Skeletal muscle satellite cell (primary cell): ENCODE measurements at regions not wholly inside any gene's neighbourhood (a gene's known extent, or its start where the extent isn't known, plus 50 kb on each side); places are given as distances from the start of the nearest gene placed in this dataset.
"Not testable (repeated sequence)": the region's sequence is repeated elsewhere in the genome, so short reads cannot be mapped to it uniquely, and the experiment has no call there.

Experiments used
- H3K27me3 ChIP-seq: 2 replicates; pipeline ENCODE4 v1.7.0; 2013; ENCODE audit warnings: low read length; ENCODE audit not compliant: control insufficient read depth, insufficient read depth
- H3K36me3 ChIP-seq: 2 replicates; pipeline ENCODE4 v1.7.0; 2013; ENCODE audit warnings: mild to moderate bottlenecking, control low read depth, low read length; ENCODE audit not compliant: insufficient read depth
- H3K4me1 ChIP-seq: 2 replicates; pipeline ENCODE4 v1.7.0; 2013; ENCODE audit warnings: low read length; ENCODE audit not compliant: control insufficient read depth, insufficient read depth
- H3K4me2 ChIP-seq: 2 replicates; pipeline ENCODE4 v1.7.0; 2013; ENCODE audit warnings: mild to moderate bottlenecking, low read length
- H3K4me3 ChIP-seq: 2 replicates; pipeline ENCODE4 v1.7.0; 2013; ENCODE audit warnings: low read length
- H3K9ac ChIP-seq: 2 replicates; pipeline ENCODE4 v1.7.0; 2013; ENCODE audit warnings: mild to moderate bottlenecking, low read depth, low read length, moderate library complexity
- H3K9me3 ChIP-seq: replicated peaks from 2 replicates; pipeline ENCODE4 v1.7.0; 2013; ENCODE audit warnings: mild to moderate bottlenecking, control low read depth, low read length

GRCh38 chr18:56289381-56289780 lies 349.0 kb downstream of the TXNL1 start:
- H3K9me3 ChIP-seq: no peaks in the 10 kb centered on the region
- no peak overlapping the region for H3K4me3 ChIP-seq
- H3K27me3 ChIP-seq: no peaks in the 10 kb centered on the region
- H3K9ac ChIP-seq: no peak overlapping the region
- peaks cover 14% of the 10 kb centered on the region for H3K4me1 ChIP-seq
- H3K4me2 ChIP-seq: no peak overlapping the region
- H3K36me3 ChIP-seq: no peaks in the 10 kb centered on the region

- no peak overlapping the region for H3K4me2 ChIP-seq
- H3K36me3 ChIP-seq: no peaks in the 10 kb centered on the region
- no peak overlapping the region for H3K9ac ChIP-seq
- H3K4me3 ChIP-seq: no peak overlapping the region
- peaks cover 19% of the 10 kb centered on the region for H3K4me1 ChIP-seq
- H3K9me3 ChIP-seq: no peaks in the 10 kb centered on the region
- no peaks in the 10 kb centered on the region for H3K27me3 ChIP-seq
Observed at GRCh38 chr18:56286775-56287325, 351.5 kb downstream of the TXNL1 start.

- no peaks in the 10 kb centered on the region for H3K9me3 ChIP-seq
- peaks cover 19% of the 10 kb centered on the region for H3K4me1 ChIP-seq
- no peaks in the 10 kb centered on the region for H3K36me3 ChIP-seq
- H3K4me2 ChIP-seq: no peak overlapping the region
- H3K27me3 ChIP-seq: no peaks in the 10 kb centered on the region
- no peak overlapping the region for H3K4me3 ChIP-seq
- no peak overlapping the region for H3K9ac ChIP-seq
Observed at GRCh38 chr18:56285387-56286065, 352.9 kb downstream of the TXNL1 start.

- no peak overlapping the region for H3K4me2 ChIP-seq
- H3K4me3 ChIP-seq: no peak overlapping the region
- H3K27me3 ChIP-seq: no peaks in the 10 kb centered on the region
- H3K9me3 ChIP-seq: no peaks in the 10 kb centered on the region
- peaks cover 19% of the 10 kb centered on the region for H3K4me1 ChIP-seq
- H3K9ac ChIP-seq: no peak overlapping the region
- H3K36me3 ChIP-seq: no peaks in the 10 kb centered on the region
Observed at GRCh38 chr18:56284319-56284718, 354.1 kb downstream of the TXNL1 start.

- no peak overlapping the region for H3K9ac ChIP-seq
- H3K4me3 ChIP-seq: no peak overlapping the region
- H3K4me2 ChIP-seq: no peak overlapping the region
- H3K27me3 ChIP-seq: no peaks in the 10 kb centered on the region
- no peaks in the 10 kb centered on the region for H3K36me3 ChIP-seq
- no peaks in the 10 kb centered on the region for H3K9me3 ChIP-seq
- H3K4me1 ChIP-seq: peaks cover 19% of the 10 kb centered on the region
Observed at GRCh38 chr18:56283316-56283715, 355.1 kb downstream of the TXNL1 start.

GRCh38 chr18:56282234-56283104 lies 355.9 kb downstream of the TXNL1 start:
- no peaks in the 10 kb centered on the region for H3K9me3 ChIP-seq
- no peak overlapping the region for H3K9ac ChIP-seq
- H3K4me2 ChIP-seq: no peak overlapping the region
- H3K36me3 ChIP-seq: no peaks in the 10 kb centered on the region
- H3K27me3 ChIP-seq: peaks cover 2% of the 10 kb centered on the region
- peaks cover 19% of the 10 kb centered on the region for H3K4me1 ChIP-seq
- no peak overlapping the region for H3K4me3 ChIP-seq

GRCh38 chr18:56279816-56280215 lies 358.6 kb downstream of the TXNL1 start:
- not testable (repeated sequence) for H3K27me3 ChIP-seq, H3K4me1 ChIP-seq, H3K4me3 ChIP-seq, H3K4me2 ChIP-seq, H3K9me3 ChIP-seq, H3K9ac ChIP-seq, H3K36me3 ChIP-seq

GRCh38 chr18:56278421-56279003 lies 359.9 kb downstream of the TXNL1 start:
- H3K9ac ChIP-seq: no peak overlapping the region
- H3K4me1 ChIP-seq: no peaks in the 10 kb centered on the region
- no peak overlapping the region for H3K4me2 ChIP-seq
- no peaks in the 10 kb centered on the region for H3K9me3 ChIP-seq
- no peak overlapping the region for H3K4me3 ChIP-seq
- H3K27me3 ChIP-seq: peaks cover 3% of the 10 kb centered on the region
- no peaks in the 10 kb centered on the region for H3K36me3 ChIP-seq

GRCh38 chr18:56276466-56276865 lies 361.9 kb downstream of the TXNL1 start:
- Histone ChIP-seq H3K27me3 (peaks cover 3% of the 10 kb centered on the region), H3K4me3 (no peak overlapping the region), H3K9ac (no peak overlapping the region), H3K4me2 (no peak overlapping the region), H3K4me1 (no peaks in the 10 kb centered on the region), H3K36me3 (no peaks in the 10 kb centered on the region), H3K9me3 (no peaks in the 10 kb centered on the region)

GRCh38 chr18:56273541-56274219 lies 364.7 kb downstream of the TXNL1 start:
- Histone ChIP-seq H3K4me3 (no peak overlapping the region), H3K9ac (no peak overlapping the region), H3K9me3 (no peaks in the 10 kb centered on the region), H3K27me3 (peaks cover 7% of the 10 kb centered on the region), H3K4me2 (no peak overlapping the region), H3K4me1 (no peaks in the 10 kb centered on the region), H3K36me3 (no peaks in the 10 kb centered on the region)

GRCh38 chr18:56270671-56271250 lies 367.6 kb downstream of the TXNL1 start:
- no peaks in the 10 kb centered on the region for H3K9me3 ChIP-seq
- H3K4me1 ChIP-seq: no peaks in the 10 kb centered on the region
- H3K36me3 ChIP-seq: no peaks in the 10 kb centered on the region
- H3K4me2 ChIP-seq: no peak overlapping the region
- H3K27me3 ChIP-seq: peaks cover 9% of the 10 kb centered on the region
- no peak overlapping the region for H3K4me3 ChIP-seq
- no peak overlapping the region for H3K9ac ChIP-seq
